H9 (cell line): ENCODE measurements at regions not wholly inside any gene's neighbourhood (a gene's known extent, or its start where the extent isn't known, plus 50 kb on each side); places are given as distances from the start of the nearest gene placed in this dataset.

Experiments used
- DNase-seq: peaks from one replicate; pipeline ENCODE4 v3.0.0-alpha.2; 2017
- H2AFZ ChIP-seq: one replicate; pipeline ENCODE4 v1.6.1; 2013; ENCODE audit warnings: mild to moderate bottlenecking, low read length, control low read depth, moderate library complexity
- H2AK5ac ChIP-seq: 2 replicates; pipeline ENCODE4 v1.6.1; 2013; ENCODE audit warnings: low read length, control low read depth, mixed read lengths; ENCODE audit not compliant: insufficient read length
- H2BK120ac ChIP-seq: one replicate; pipeline ENCODE4 v1.6.1; 2013; ENCODE audit warnings: low read depth, mild to moderate bottlenecking, low read length, control low read depth, inconsistent platforms; ENCODE audit not compliant: poor library complexity, severe bottlenecking
- H2BK12ac ChIP-seq: 2 replicates; pipeline ENCODE4 v1.6.1; 2013; ENCODE audit warnings: low read length, control low read depth, mixed read lengths, low read depth; ENCODE audit not compliant: insufficient read length
- H2BK15ac ChIP-seq: 2 replicates; pipeline ENCODE4 v1.6.1; 2013; ENCODE audit warnings: low read depth, low read length, control low read depth
- H2BK20ac ChIP-seq: one replicate; pipeline ENCODE4 v1.6.1; 2013; ENCODE audit warnings: low read depth, mild to moderate bottlenecking, low read length, control low read depth, inconsistent platforms; ENCODE audit not compliant: poor library complexity, severe bottlenecking
- H2BK5ac ChIP-seq: 2 replicates; pipeline ENCODE4 v1.6.1; 2013; ENCODE audit warnings: low read length, control low read depth, mixed read lengths; ENCODE audit not compliant: insufficient read length
- H3K14ac ChIP-seq: 2 replicates; pipeline ENCODE4 v1.6.1; 2013; ENCODE audit warnings: low read length, control low read depth; ENCODE audit not compliant: insufficient read depth
- H3K18ac ChIP-seq: 2 replicates; pipeline ENCODE4 v1.6.1; 2013; ENCODE audit warnings: low read depth, mild to moderate bottlenecking, mixed read lengths, low read length, control low read depth; ENCODE audit not compliant: insufficient read length
- H3K23ac ChIP-seq: 2 replicates; pipeline ENCODE4 v1.6.1; 2013; ENCODE audit warnings: low read length, control low read depth, mixed read lengths, low read depth; ENCODE audit not compliant: insufficient read length
- H3K23me2 ChIP-seq: 2 replicates; pipeline ENCODE4 v1.6.1; 2013; ENCODE audit warnings: low read depth, mild to moderate bottlenecking, mixed read lengths, low read length, control low read depth; ENCODE audit not compliant: insufficient read length, poor library complexity, severe bottlenecking
- H3K27ac ChIP-seq: 2 replicates; pipeline ENCODE4 v1.5.1; 2013; ENCODE audit warnings: low read length, control low read depth, mixed read lengths, low read depth; ENCODE audit not compliant: insufficient read length
- H3K27me3 ChIP-seq: 2 replicates; pipeline ENCODE4 v1.6.1; 2013; ENCODE audit warnings: low read length, control low read depth, inconsistent platforms; ENCODE audit not compliant: insufficient read depth
- H3K4ac ChIP-seq: 2 replicates; pipeline ENCODE4 v1.6.1; 2013; ENCODE audit warnings: low read depth, mild to moderate bottlenecking, control low read depth, inconsistent platforms, low read length, moderate library complexity
- H3K4me1 ChIP-seq: 2 replicates; pipeline ENCODE4 v1.6.1; 2013; ENCODE audit warnings: low read length, control low read depth, inconsistent platforms; ENCODE audit not compliant: insufficient read depth
- H3K4me2 ChIP-seq: 2 replicates; pipeline ENCODE4 v1.6.1; 2013; ENCODE audit warnings: low read length, control low read depth, mixed read lengths; ENCODE audit not compliant: insufficient read length, insufficient read depth
- H3K56ac ChIP-seq: 2 replicates; pipeline ENCODE4 v1.6.1; 2013; ENCODE audit warnings: low read depth, mild to moderate bottlenecking, mixed read lengths, low read length, control low read depth; ENCODE audit not compliant: insufficient read length
- H3K79me1 ChIP-seq: 2 replicates; pipeline ENCODE4 v1.6.1; 2013; ENCODE audit warnings: low read depth, mild to moderate bottlenecking, moderate library complexity, low read length, control low read depth, inconsistent platforms; ENCODE audit not compliant: insufficient read depth, poor library complexity, severe bottlenecking
- H3K79me2 ChIP-seq: 2 replicates; pipeline ENCODE4 v1.6.1; 2013; ENCODE audit warnings: low read length, control low read depth, inconsistent platforms; ENCODE audit not compliant: insufficient read depth
- H3K9ac ChIP-seq: 2 replicates; pipeline ENCODE4 v1.6.1; 2013; ENCODE audit warnings: low read length, control low read depth, mixed read lengths; ENCODE audit not compliant: insufficient read length; ENCODE audit errors: extremely low read depth
- H3K9me3 ChIP-seq: one replicate; pipeline ENCODE4 v1.6.1; 2013; ENCODE audit warnings: low read depth, low read length, inconsistent platforms; ENCODE audit not compliant: control insufficient read depth
- H3T11ph ChIP-seq: one replicate; pipeline ENCODE4 v1.6.1; 2013; ENCODE audit warnings: mild to moderate bottlenecking, low read length, control low read depth, inconsistent platforms
- H4K20me1 ChIP-seq: one replicate; pipeline ENCODE4 v1.6.1; 2013; ENCODE audit not compliant: control insufficient read depth, insufficient read length, insufficient read depth
- H4K5ac ChIP-seq: 2 replicates; pipeline ENCODE4 v1.6.1; 2013; ENCODE audit warnings: low read depth, mild to moderate bottlenecking, mixed read lengths, low read length, control low read depth; ENCODE audit not compliant: insufficient read length
- H4K8ac ChIP-seq: replicated peaks from 2 replicates; pipeline ENCODE4 v1.6.1; 2013; ENCODE audit warnings: low read length, control low read depth, mixed read lengths, low read depth; ENCODE audit not compliant: insufficient read length
- H4K91ac ChIP-seq: 2 replicates; pipeline ENCODE4 v1.6.1; 2013; ENCODE audit warnings: low read depth, mild to moderate bottlenecking, moderate library complexity, mixed read lengths, low read length, control low read depth; ENCODE audit not compliant: insufficient read length
- H3K27ac Mint-ChIP-seq, 3 experiments: 2 replicates in 2 of 3; 3 replicates in 1 of 3; pipeline ENCODE4 v1.8.0; 2020 to 2021; ENCODE audit warnings: mixed read lengths in 3 of 3, mild to moderate bottlenecking in 1 of 3, moderate library complexity in 1 of 3
- H3K27me3 Mint-ChIP-seq: 2 replicates; pipeline ENCODE4 v1.8.0; 2021; ENCODE audit warnings: low read depth, mild to moderate bottlenecking, moderate library complexity, mixed read lengths
- H3K36me3 Mint-ChIP-seq, 3 experiments: 2 replicates in 2 of 3; 3 replicates in 1 of 3; pipeline ENCODE4 v1.8.0; 2020 to 2021; ENCODE audit warnings: low read depth in 3 of 3, mixed read lengths in 3 of 3; ENCODE audit not compliant: insufficient read depth in 1 of 3
- H3K4me1 Mint-ChIP-seq, 2 experiments: 2 replicates each; pipeline ENCODE4 v1.8.0; 2020; ENCODE audit warnings: mixed read lengths in 2 of 2
- H3K4me3 Mint-ChIP-seq, 2 experiments: 2 replicates in 1 of 2; 3 replicates in 1 of 2; pipeline ENCODE4 v1.8.0; 2020 to 2021; ENCODE audit warnings: mild to moderate bottlenecking in 2 of 2, mixed read lengths in 2 of 2, moderate library complexity in 1 of 2
- H3K9me3 Mint-ChIP-seq, 2 experiments: 2 replicates in 1 of 2; 3 replicates in 1 of 2; pipeline ENCODE4 v1.8.0; 2020; ENCODE audit warnings: mild to moderate bottlenecking in 2 of 2, mixed read lengths in 2 of 2, moderate library complexity in 1 of 2
- WGBS: extraction: QIAGEN DNeasy Blood & Tissue Kit; methylation state at CpG from one replicate; pipeline ENCODE4 v1.1.7; 2013; ENCODE audit warnings: missing lambda C conversion rate, low lambda C conversion rate, mixed read lengths; ENCODE audit not compliant: insufficient read length; ENCODE audit errors: extremely low coverage; 5-methylcytosine and 5-hydroxymethylcytosine counted together
- TF ChIP-seq, protein P1 (sequence below): fragments of 200-600 bp; sonication (generic); conservative IDR thresholded peaks from 3 replicates; pipeline ENCODE4 v1.8.0; 2021; ENCODE audit warnings: antibody characterized with exemption, mild to moderate bottlenecking

- H3K9ac ChIP-seq, result no peak overlapping the region
- no peak overlapping the region for H2BK20ac ChIP-seq
- H2BK120ac ChIP-seq, result no peak overlapping the region
- no peak overlapping the region for H4K5ac ChIP-seq
- H3K27ac Mint-ChIP-seq, result no peak overlapping the region
- H3K56ac ChIP-seq, result no peak overlapping the region
- H2AK5ac ChIP-seq, result no peak overlapping the region
- no peak overlapping the region for H4K91ac ChIP-seq
- H3K23me2 ChIP-seq, result no peaks in the 10 kb centered on the region
- H3K4ac ChIP-seq, result no peak overlapping the region
- no peak overlapping the region for H2BK12ac ChIP-seq
- TF ChIP-seq, protein P1, sequence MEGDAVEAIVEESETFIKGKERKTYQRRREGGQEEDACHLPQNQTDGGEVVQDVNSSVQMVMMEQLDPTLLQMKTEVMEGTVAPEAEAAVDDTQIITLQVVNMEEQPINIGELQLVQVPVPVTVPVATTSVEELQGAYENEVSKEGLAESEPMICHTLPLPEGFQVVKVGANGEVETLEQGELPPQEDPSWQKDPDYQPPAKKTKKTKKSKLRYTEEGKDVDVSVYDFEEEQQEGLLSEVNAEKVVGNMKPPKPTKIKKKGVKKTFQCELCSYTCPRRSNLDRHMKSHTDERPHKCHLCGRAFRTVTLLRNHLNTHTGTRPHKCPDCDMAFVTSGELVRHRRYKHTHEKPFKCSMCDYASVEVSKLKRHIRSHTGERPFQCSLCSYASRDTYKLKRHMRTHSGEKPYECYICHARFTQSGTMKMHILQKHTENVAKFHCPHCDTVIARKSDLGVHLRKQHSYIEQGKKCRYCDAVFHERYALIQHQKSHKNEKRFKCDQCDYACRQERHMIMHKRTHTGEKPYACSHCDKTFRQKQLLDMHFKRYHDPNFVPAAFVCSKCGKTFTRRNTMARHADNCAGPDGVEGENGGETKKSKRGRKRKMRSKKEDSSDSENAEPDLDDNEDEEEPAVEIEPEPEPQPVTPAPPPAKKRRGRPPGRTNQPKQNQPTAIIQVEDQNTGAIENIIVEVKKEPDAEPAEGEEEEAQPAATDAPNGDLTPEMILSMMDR, result no peak
- no peaks in the 10 kb centered on the region for H3K9me3 Mint-ChIP-seq
- H3K79me2 ChIP-seq, result no peaks in the 10 kb centered on the region
- H3K79me1 ChIP-seq, result no peaks in the 10 kb centered on the region
- H3K4me3 Mint-ChIP-seq, result no peak overlapping the region
- H2AFZ ChIP-seq, result no peak overlapping the region
- H4K8ac ChIP-seq, result no peak overlapping the region
- H3K9me3 ChIP-seq, result no peaks in the 10 kb centered on the region
- no peak overlapping the region for H2BK5ac ChIP-seq
- no peak overlapping the region for H3T11ph ChIP-seq
- no peak overlapping the region for H3K14ac ChIP-seq
- no peak overlapping the region for H3K27ac ChIP-seq
- DNase-seq, result no peak
- peaks cover 19 to 37% of the 10 kb centered on the region in 2 experiments for H3K4me1 Mint-ChIP-seq
- H3K27me3 Mint-ChIP-seq, result no peaks in the 10 kb centered on the region; the same call in 1 of the 2 replicates
- H4K20me1 ChIP-seq, result no peaks in the 10 kb centered on the region
- H3K18ac ChIP-seq, result no peak overlapping the region
- H3K4me2 ChIP-seq, result no peak overlapping the region
- no peak overlapping the region for H2BK15ac ChIP-seq
- no peaks in the 10 kb centered on the region for H3K27me3 ChIP-seq
- H3K23ac ChIP-seq, result no peak overlapping the region
- H3K36me3 Mint-ChIP-seq, result no peaks in the 10 kb centered on the region
- no CpG with 5 or more reads among the region's 8 CpGs for WGBS
- peaks cover 2% of the 10 kb centered on the region; the same call in 1 of the 2 replicates for H3K4me1 ChIP-seq
Measured at GRCh38 chr2:105636109-105636740, 108.5 kb upstream of the NCK2 start.
